HepG2 (cell line): ENCODE measurements at regions not wholly inside any gene's neighbourhood (a gene's known extent, or its start where the extent isn't known, plus 50 kb on each side); places are given as distances from the start of the nearest gene placed in this dataset.

Experiments used
- ATAC-seq: fragments of 200-7000 bp; cut with Tn5 transposase; 3 replicates; pipeline ENCODE4 v1.9.1; 2020; ENCODE audit warnings: mild to moderate bottlenecking, moderate library complexity
- BruUV-seq: library from RNA; stranded (reverse); fragments of 400-500 nt; replicated peaks from 2 replicates; lab custom pipeline; 2021; lab: Mats Ljungman, UMichigan
- CTCF ChIA-PET: fragments of 300-600 bp; formaldehyde crosslinking; extraction: SDS; loops from one replicate; lab custom pipeline; 2021; ENCODE audit warnings: low total read pairs, inconsistent platforms, low intra/inter-chr PET ratio; lab: Yijun Ruan, JAX
- POLR2A ChIA-PET: fragments of 350-600 bp; sonication (Branson Sonifier 250); formaldehyde crosslinking; loops from one replicate; lab custom pipeline; 2020; ENCODE audit warnings: antibody characterized with exemption, inconsistent platforms; lab: Yijun Ruan, JAX
- DNase-seq: peaks from one replicate; pipeline ENCODE4 v3.0.0-alpha.2; 2015; ENCODE audit warnings: low spot score
- FAIRE-seq: peaks from 3 replicates; lab custom pipeline; 2011; peaks lifted over from hg19 to GRCh38; lab: Jason Lieb, UNC
- H2AFZ ChIP-seq: one replicate; pipeline ENCODE4 v1.6.1; 2011; ENCODE audit warnings: low read length, inconsistent platforms
- H3K27ac ChIP-seq: fragments of 300-600 bp; 3 replicates; pipeline ENCODE4 v1.8.0; 2011; ENCODE audit warnings: mixed run types, mild to moderate bottlenecking, mixed read lengths, low read length, inconsistent platforms; ENCODE audit not compliant: insufficient read depth; ENCODE audit errors: extremely low read length
- H3K27me3 ChIP-seq, 2 experiments: fragments of 200-600 bp in 1 of 2; 2 replicates in 1 of 2; 3 replicates in 1 of 2; pipeline versions ENCODE4 v1.6.0 to v1.8.0; 2011; ENCODE audit warnings: low read length in 2 of 2, mild to moderate bottlenecking in 2 of 2, moderate library complexity in 2 of 2, inconsistent platforms in 1 of 2; ENCODE audit not compliant: insufficient read depth in 2 of 2, control insufficient read depth in 1 of 2
- H3K36me3 ChIP-seq, 2 experiments: fragments of 200-600 bp in 1 of 2; replicated peaks in 1 of 2; 2 replicates in 1 of 2; 3 replicates in 1 of 2; pipeline versions ENCODE4 v1.5.1 to v1.8.0; 2011; ENCODE audit warnings: low read length in 2 of 2, inconsistent platforms in 1 of 2; ENCODE audit not compliant: insufficient read depth in 2 of 2, control insufficient read depth in 1 of 2
- H3K4me1 ChIP-seq: 2 replicates; pipeline ENCODE4 v1.5.1; 2012; ENCODE audit warnings: low read length, inconsistent platforms; ENCODE audit not compliant: insufficient read depth
- H3K4me2 ChIP-seq: 2 replicates; pipeline ENCODE4 v1.6.0; 2011; ENCODE audit warnings: low read depth, low read length, inconsistent platforms
- H3K4me3 ChIP-seq, 3 experiments: fragments of 200-600 bp in 1 of 3; sonication (generic), shearing (Covaris generic) in 1 of 3; replicated peaks in 1 of 3; 2 replicates each; pipeline ENCODE4 v1.5.1; 2011 to 2016; ENCODE audit warnings: low read length in 3 of 3, inconsistent platforms in 2 of 3, low read depth in 2 of 3, mild to moderate bottlenecking in 2 of 3, control low read depth in 1 of 3, mixed read lengths in 1 of 3; ENCODE audit not compliant: insufficient read depth in 1 of 3
- H3K79me2 ChIP-seq: one replicate; pipeline ENCODE4 v1.6.1; 2011; ENCODE audit warnings: low read length, inconsistent platforms; ENCODE audit not compliant: insufficient read depth
- H3K9ac ChIP-seq: 2 replicates; pipeline ENCODE4 v1.6.0; 2011; ENCODE audit warnings: mild to moderate bottlenecking, low read depth, low read length, inconsistent platforms; ENCODE audit not compliant: insufficient read depth
- H3K9me3 ChIP-seq: 2 replicates; pipeline ENCODE4 v1.5.1; 2012; ENCODE audit warnings: mild to moderate bottlenecking, low read length
- H4K20me1 ChIP-seq: 2 replicates; pipeline ENCODE4 v1.6.0; 2011; ENCODE audit warnings: inconsistent platforms, mild to moderate bottlenecking, low read length, moderate library complexity; ENCODE audit not compliant: insufficient read depth
- ASH2L ChIP-seq: fragments of 300-600, 200-600 bp; sonication (generic); IDR thresholded peaks from 2 replicates; pipeline ENCODE4 v1.7.0; 2017; ENCODE audit warnings: low read depth, mild to moderate bottlenecking, moderate library complexity, mixed read lengths, low read length; ENCODE audit not compliant: insufficient read length
- CEBPB ChIP-seq: IDR thresholded peaks from 2 replicates; pipeline ENCODE4 v1.6.1; 2011; ENCODE audit warnings: low read depth, low read length, improper control_type of control experiment, borderline replicate concordance
- MAFF ChIP-seq: IDR thresholded peaks from 2 replicates; pipeline ENCODE4 v1.6.1; 2011; ENCODE audit warnings: low read depth, low read length, improper control_type of control experiment
- MAFK ChIP-seq, 2 experiments: IDR thresholded peaks in 1 of 2; conservative IDR thresholded peaks in 1 of 2; 2 replicates each; pipeline ENCODE4 v1.6.1; 2011; ENCODE audit warnings: improper control_type of control experiment in 2 of 2, low read length in 2 of 2
- TBL1XR1 ChIP-seq: fragments of 150-350 bp; IDR thresholded peaks from 2 replicates; pipeline ENCODE4 v1.6.1; 2014; ENCODE audit warnings: borderline replicate concordance, low read length; ENCODE audit not compliant: partially characterized antibody
- WGBS: methylation state at CpG from one replicate; pipeline ENCODE4 v1.1.6; 2017; ENCODE audit warnings: low lambda C conversion rate; 5-methylcytosine and 5-hydroxymethylcytosine counted together
- in situ Hi-C: cut with HindIII; loops from 2 replicates; pipeline ENCODE4 v1.10.0; 2017; ENCODE audit warnings: low pct_unique_long_range_greater_than_20kb; ENCODE audit not compliant: extremely low pct_ligation_motif_present
- intact Hi-C: fragments of 100-400 bp; cut with micrococcal nuclease; formaldehyde crosslinking; loops from one replicate; pipeline ENCODE4 v1.10.0; 2022; ENCODE audit not compliant: unreplicated experiment

GRCh38 chr2:83142934-83143333 lies 1316.1 kb downstream of the SUCLG1 start:
- Histone ChIP-seq H3K4me1 (no peaks in the 10 kb centered on the region), H3K36me3 (no peaks in the 10 kb centered on the region), H3K79me2 (no peaks in the 10 kb centered on the region), H4K20me1 (no peaks in the 10 kb centered on the region), H3K4me3 (no peak overlapping the region), H2AFZ (no peak overlapping the region), H3K9me3 (peaks cover 56% of the 10 kb centered on the region), H3K27ac (no peak overlapping the region), H3K9ac (no peak overlapping the region), H3K4me2 (no peak overlapping the region), H3K27me3 (no peaks in the 10 kb centered on the region)
- ChIA-PET POLR2A (no interaction called here), CTCF (no interaction called here)
- 0 out of 2 replicates have a peak, but pooled peaks have one; percentile 21 for TF ChIP-seq CEBPB
- no peak for TF ChIP-seq ASH2L
- TF ChIP-seq MAFK (conservative IDR thresholded peaks at IDR 0.05 in 1 of 2, IDR thresholded peaks at IDR 0.05 in 1 of 2; ENCODE audit: low read length in 2 of 2) = peak; percentile 78 to 88
- peak; percentile 77 for TF ChIP-seq MAFF
- BruUV-seq = no TSS peak
- in situ Hi-C loops = no loop called here
- FAIRE-seq (no peak), ATAC-seq (no peak), DNase-seq (no peak)
- intact Hi-C loops = no loop called here

- no TSS peak for BruUV-seq
- no peak overlapping the region for H3K9ac ChIP-seq
- ChIA-PET CTCF (no interaction called here), POLR2A (no interaction called here)
- TF ChIP-seq TBL1XR1 = no peak
- intact Hi-C loops = no loop called here
- 7% methylated on average over 1 of the region's 1 CpG for WGBS
- no peaks in the 10 kb centered on the region for H3K79me2 ChIP-seq
- H3K4me2 ChIP-seq = no peak overlapping the region
- no peak for ATAC-seq
- H3K4me3 ChIP-seq = no peak overlapping the region
- no peaks in the 10 kb centered on the region for H3K4me1 ChIP-seq
- FAIRE-seq = no peak
- peak; percentile 6 for DNase-seq
- no peaks in the 10 kb centered on the region; a peak in 1 of 5 replicates for H3K27me3 ChIP-seq
- H3K27ac ChIP-seq = no peak overlapping the region
- H2AFZ ChIP-seq = no peak overlapping the region
- no peaks in the 10 kb centered on the region for H4K20me1 ChIP-seq
- H3K9me3 ChIP-seq = peaks cover 80% of the 10 kb centered on the region
- no peaks in the 10 kb centered on the region for H3K36me3 ChIP-seq
- in situ Hi-C loops = no loop called here
Observed at GRCh38 chr2:83115606-83116005, 1343.5 kb downstream of the SUCLG1 start.
